ENCODE measurements at regions not wholly inside any gene's neighbourhood (a gene's known extent, or its start where the extent isn't known, plus 50 kb on each side); places are given as distances from the start of the nearest gene placed in this dataset.
"Not testable (repeated sequence)": the region's sequence is repeated elsewhere in the genome, so short reads cannot be mapped to it uniquely, and the experiment has no call there.

DNA sequence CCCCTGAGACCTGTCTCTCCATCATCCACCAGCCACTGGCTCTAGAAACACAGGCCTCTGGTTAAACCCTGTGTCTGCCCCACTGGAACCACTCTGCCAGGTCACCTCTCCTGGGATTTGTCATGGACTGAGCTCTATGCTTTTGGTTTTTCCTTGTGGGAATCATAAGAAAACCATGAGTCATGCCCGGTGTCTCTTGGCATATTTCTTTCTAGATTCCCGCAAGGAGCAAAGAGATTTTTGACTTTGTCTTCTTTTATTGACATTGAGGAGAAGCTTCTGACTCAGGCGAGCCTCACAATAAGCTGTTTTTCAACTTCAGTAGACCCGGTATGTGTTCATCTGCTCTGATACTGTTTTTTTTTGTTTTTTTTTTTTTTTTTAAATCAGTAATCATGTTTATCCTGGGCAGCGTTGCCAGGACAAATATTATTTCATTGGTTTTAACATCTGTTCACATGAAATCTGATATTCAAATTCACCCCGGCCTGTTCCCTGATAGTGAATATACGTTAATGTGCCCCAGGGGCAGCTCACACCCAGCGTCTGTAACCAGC lies 207.1 kb downstream of the ACKR3 start:
- no peak for DNase-seq

DNA sequence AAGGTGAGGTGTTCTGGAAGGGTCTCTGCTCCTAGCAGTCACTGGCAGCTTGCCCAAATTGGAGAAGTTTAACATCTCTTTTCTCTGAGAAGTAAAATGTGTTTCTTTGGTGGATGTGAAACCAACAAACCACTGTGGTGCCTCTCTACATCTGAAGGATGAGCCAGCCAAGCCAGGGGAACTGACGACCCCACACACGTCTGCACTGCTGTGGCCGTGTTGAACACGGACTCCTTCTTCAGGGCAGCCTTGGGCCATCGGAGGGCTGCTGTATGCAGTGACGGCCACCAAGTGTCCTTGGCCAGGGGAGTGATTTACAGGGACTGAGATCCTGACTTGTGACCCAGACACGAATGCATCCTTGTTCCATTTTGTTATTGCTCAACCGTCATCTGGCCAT lies 207.8 kb downstream of the ACKR3 start:
- DNase-seq, result no peak

DNA sequence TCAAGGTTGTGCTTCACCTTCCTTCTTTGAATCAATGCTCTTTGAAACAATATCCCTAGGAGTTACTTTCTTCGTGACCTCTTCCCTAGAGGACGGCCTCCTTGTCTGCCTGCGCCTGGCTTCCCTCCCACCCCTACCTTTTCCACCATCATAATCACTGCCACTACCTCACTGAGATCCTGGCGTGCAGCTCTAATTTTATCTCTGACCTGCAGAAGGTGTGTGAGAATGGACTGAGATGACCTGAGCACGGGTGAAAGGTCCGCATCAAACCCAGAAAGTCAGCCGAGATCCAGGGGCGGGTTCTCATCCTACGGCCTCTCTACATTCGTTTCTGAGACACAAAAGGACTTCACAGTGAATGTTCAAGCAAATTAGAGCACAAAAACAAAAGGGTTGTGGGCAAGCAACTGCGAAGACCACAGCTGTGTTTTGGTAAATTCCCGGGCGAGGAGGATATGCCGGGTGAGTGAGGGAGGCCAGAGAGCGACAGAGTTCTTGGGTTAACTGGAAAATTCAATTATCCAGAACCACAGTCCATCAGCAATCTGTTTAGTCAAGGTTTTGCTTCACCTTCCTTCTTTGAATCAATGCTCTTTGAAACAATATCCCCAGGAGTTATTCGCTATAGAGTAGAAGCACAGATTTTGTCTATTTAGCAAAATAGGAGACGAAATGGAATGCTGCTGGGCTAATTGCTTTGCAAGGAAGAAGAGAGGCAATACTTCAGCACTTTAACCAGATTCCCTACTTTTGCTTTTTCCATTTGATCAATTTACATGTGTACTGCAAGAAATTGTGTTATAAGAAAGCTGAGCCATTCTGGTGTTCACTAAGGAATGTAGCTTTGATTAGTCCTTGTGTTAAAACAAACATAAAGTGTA lies 212.6 kb downstream of the ACKR3 start:
- DNase-seq, result no peak

DNA sequence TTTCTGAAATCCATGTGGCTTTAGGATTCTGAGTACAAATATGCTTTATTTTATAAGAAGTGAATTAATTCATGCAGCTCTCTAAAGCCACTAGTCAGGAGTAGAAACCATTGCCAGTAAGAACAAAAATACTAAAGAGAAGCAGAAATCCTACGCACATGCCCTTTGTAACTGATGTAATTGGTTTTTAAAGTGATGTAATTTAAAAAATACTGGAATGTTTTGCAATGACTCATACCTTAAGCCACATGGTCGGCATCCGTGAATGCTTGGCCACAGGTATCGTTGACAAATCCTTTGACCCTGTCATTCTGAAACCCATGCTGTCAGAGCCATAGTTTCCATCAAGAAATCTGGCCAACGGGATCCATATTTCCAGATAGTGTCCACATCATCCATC lies 213.3 kb downstream of the ACKR3 start:
- DNase-seq, result no peak

DNA sequence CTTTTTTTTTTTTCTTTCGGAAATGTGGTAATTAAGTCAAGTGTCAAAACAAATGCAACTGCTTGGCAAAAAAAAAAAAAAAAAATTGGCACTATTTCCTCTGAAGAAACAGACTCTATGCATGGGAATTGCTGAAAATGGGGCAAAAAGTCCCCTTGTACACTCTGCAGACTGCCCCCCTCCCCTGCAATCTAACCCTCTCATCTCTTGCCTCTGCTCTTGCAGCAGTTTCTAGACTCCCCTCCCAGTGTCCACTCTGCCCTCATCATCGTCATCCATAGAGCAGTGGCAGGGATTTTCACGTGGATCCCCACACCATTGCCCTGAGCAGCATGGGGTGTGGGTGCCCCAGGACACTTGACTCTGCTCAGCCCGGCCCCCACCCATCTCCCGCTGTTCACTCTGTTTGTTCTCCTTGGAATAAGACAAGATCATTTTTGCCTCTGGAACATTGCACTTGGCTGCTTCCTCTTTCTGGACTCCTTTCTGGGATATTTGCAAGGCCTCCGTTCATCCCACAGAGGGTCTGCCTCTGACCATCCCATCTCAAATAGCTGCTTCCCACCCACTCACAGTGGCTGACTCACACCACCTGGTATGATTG lies 213.9 kb downstream of the ACKR3 start:
- no peak for DNase-seq

DNA sequence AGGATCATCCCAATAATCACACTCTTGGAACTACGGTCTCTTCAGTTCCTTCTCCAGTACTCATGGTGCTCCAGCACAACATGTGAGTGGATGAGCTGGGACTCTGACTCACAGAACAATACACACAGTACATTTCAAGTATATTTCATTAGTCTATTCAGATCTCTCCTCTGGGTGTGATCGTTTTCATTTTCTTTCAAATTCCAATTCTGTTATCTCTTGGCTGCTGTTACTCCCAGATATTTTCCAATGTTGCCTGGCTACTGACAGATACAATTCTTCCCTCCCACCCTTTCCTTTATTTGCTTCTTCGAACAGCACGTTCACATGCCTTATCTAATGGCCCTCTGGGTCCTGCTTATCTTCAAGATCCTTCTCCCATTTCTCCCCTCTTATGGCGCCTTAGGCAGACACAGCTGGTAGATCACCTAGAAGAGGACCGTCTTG lies 216.0 kb downstream of the ACKR3 start:
- no peak for DNase-seq

DNA sequence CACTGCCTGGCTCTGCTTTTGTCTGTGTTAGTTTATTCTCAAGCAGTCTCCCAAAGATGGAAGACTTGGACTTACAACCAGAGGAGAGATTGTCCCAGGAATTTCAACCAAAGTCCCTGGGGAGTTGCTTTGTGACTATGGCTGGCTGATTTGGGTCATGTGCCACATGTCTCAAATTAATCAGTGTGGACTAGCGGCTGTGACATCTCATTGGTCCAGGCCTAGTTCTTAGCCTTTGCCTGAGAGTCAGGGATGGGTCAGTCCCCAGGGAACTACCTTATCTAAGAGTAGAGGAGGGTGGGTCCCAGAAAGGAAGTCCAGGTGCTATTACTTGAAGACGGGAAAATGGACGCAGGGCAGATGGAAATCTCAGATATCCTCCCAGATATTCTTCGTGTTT lies 217.1 kb downstream of the ACKR3 start:
- no peak for DNase-seq

DNA sequence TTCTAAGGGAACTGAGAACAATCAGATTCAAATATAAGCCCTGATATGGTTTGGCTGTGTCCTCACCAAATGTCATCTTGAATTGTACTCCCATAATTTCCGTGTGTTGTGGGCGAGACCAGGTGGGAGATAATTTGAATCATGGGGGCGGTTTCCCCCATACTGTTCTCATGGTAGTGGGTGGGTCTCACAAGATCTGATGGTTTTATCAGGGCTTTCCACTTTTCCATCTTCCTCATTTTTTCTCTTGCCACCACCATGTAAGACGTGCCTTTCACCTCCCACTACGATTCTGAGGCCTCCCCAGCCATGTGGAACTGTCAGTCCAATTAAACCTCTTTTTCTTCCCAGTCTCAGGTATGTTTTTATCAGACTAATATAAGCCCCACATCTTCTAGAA lies 217.8 kb downstream of the ACKR3 start:
- not testable (repeated sequence) for DNase-seq

DNA sequence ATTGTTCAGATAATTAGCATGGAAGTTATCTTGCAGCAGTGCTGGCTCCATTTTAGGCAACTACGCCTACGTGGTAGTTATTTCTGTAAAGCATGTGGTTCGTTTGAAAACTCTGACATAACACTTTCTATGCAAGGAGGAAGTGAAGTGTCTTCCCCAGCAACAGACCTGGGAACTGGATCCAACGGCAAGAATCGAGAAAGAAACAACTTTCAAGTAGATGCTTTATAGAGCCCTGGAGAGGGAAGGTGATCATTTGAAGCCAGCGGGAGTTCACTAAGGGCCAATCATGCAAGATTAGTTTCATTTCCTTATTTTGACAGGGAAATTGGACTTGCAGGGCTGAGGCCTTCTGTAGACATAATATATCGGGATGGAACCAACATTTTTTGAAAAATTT lies 218.3 kb downstream of the ACKR3 start:
- no peak for DNase-seq

DNA sequence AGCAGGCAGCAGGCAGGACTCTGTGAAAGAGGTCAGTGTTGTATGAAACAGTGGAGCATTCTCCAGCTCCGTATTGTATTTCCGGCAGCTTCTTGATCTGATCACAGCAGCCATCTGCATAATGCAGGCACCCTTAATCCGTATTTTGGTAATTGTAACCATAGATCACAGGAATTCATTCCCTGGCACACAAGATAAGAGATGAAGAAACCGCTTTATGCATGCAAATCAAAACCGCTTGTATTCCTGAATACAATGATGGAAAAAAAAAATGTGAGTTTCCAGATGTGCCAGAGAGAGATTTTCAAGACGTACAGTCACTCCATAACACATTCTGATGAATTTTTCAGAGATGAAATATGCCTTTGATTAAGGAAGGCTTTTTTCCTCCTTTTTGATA lies 221.3 kb downstream of the ACKR3 start:
- DNase-seq, result no peak

DNA sequence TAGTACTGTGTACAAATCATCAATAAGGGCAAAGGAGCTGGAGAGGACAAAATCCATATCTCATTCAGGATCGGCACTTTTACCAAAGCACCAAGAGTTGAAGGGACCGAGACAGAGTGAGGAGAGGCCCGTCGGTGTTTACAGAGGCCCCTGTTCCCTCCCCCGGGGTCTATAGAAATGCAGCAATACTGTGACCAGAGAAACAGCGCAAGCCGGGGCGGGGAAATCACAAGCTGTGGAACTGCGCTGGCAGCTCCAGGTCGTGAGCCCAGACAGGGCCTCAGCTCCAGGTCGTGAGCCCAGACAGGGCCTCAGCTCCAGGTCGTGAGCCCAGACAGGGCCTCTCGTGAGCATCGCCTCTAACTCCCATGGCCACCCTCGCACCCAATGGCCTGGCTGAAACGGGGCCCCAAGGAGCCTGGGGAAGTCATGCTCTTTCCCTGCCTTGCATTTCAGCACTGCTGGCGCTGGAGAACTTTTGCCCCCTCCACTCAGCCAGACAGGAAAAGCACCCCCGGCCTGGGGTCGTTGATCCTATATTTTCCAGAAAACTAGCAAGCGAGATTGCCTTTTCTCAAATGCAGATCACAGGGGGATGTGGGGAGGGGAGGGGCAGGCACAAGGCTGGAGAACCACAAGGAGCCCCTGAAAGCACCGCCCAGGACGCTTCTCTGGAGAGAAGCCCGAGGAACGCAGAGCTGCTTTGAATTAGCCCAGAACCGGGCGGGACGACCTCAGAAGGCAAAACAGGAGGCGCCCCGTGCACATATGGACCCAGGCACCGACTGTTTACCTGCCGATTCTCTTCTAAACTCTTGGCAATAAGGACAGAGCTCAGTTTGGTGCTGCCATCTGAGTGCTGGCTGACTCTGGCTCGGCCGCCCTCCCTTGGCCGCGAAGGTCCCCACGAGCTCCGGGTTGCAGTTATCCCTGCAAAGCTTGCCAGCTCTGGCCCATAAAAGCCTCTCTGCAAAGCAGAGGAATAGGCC lies 223.7 kb downstream of the ACKR3 start:
- no peak for DNase-seq

DNA sequence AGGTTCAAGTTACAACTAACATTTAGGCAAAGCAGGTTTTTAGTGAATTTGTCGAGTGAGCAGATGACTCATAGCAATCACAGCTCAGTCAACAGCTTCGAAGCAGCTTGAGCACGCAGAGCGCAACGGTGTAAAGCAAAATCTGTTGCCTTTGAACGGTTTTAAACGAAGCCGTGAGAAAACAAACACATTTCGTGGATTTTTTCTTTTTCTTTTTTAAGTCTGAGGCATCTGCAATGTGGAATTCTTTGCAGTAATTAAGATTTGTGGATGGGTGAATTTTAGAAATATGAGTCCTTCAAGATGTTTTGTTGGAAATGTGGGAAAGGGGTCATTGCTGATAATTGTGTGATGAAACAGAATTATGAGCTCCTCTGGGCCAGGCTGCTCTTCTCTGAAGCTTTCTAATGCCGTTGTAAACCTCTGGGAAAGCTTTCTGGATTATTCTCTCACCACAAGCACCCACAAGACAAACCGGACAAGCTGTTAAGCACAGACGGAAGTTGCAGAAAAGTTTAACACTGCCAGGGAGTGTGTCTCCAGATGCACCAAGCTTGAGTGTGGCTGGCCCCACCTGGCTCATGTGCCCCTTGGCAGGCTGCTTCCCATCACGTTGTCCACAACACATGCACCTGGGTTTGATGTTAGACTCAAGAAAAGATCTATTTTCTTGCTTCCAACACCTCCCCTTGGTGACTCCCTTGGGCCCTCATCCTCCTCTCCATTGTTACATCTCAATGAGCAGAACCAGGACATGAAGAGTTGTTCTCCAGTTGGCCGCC lies 224.7 kb downstream of the ACKR3 start:
- no peak for DNase-seq

DNA sequence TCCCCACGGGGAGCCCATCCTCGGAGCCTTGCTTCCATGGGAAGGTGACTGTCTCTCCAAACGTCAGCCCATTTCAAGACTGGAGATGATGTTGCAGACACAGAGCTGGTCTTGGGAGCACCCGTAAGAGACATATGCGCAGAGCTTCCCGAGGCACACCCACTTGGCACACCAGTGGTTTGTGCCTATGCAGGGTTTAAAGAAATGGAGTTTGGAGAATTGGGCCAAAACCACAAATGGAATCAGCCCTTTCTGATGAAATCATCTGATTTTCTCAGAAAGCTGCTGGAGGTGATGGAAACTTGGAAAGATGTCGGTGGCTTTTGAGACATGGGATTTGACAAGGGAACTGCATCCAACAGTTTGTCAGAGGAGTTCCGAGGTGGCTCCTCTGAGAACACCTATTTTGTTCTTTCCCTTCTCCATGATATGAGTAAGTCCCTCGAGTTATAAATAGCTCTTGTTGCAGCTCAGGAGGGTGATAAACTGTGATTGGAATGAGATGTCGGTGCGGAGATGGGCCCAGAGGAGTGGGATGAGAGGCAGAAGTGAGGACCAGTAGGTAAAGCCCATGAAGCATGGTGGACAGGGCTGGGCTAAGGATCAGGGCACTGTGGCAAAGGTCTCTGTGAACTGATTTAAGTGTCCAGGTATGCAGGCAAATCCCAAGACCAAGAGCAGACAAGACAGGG lies 225.7 kb downstream of the ACKR3 start:
- no peak for DNase-seq

DNA sequence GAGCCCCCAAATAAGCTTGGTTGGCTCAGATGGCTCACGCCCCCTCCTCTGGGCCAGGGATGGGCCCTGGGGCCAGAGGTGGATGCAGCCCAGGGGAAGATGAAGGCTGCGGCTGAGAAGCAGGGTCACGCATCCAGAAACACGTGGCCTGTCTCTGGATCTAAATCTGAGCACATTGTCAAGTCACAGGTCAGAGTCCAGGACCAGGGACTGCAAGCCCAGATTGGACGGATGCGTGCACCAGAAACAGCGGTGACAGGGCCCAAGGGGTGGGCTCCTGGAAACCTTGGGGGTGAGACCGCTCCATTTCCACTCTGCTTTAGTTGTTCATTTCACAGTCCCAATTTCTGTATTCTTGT lies 226.2 kb downstream of the ACKR3 start:
- DNase-seq, result no peak

DNA sequence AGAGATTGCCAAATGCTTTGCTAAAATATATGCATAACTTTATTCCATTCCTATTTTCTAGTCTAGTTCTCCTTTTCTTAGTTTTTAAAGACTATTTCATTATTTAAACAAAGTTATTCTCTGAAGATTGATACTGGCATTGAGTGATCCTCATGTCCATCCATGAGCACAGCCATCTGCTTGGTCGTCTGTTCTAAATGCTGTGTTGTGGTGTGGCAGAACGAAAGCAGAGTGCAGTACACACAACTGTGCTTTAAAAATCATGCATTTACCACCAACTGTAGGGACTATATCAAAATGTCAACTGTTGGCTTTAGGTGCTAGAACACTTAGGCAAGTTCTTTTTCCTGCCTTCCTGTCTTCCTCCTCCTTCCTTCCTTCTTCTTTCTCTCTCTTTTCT lies 226.6 kb downstream of the ACKR3 start:
- no peak for DNase-seq

DNA sequence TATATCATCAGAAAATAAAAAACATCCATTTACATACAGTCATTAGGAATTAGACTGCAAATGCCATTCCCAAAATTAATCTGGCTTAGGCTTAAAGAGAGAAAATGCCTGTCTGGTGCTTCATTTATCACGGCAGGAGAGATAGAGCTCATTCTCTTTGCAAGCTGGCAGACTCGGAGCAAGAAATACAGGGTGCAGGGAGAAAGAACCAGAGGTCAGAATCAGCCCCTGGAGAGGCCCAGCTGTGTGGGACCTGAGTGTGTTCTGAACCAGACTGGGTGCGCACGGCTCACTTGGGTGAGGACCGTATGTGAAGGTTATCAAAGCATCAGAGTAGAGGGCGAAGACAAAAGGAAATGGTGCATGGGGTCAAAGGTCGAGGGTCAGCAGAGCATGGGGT lies 227.8 kb downstream of the ACKR3 start:
- DNase-seq, result no peak

DNA sequence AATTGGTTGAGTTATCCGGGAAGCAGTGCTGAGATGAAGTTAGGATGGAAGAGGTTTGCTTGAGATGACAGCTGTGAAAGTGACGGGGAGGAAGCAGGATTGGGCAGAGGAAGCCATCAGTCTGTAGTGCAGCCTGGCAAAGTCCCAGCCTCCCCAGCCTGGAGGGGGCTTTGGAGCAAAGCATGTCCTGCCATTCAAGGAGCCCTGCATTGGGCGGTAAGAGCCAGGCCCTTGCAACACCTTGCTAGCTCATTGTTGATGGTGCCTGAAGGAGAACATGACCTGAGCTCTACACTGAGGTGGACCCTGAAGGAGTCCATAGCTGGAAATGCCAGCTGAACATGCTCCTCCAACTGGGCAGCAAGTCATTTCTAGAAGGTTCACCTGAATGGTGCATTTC lies 228.9 kb downstream of the ACKR3 start:
- DNase-seq, result no peak

DNA sequence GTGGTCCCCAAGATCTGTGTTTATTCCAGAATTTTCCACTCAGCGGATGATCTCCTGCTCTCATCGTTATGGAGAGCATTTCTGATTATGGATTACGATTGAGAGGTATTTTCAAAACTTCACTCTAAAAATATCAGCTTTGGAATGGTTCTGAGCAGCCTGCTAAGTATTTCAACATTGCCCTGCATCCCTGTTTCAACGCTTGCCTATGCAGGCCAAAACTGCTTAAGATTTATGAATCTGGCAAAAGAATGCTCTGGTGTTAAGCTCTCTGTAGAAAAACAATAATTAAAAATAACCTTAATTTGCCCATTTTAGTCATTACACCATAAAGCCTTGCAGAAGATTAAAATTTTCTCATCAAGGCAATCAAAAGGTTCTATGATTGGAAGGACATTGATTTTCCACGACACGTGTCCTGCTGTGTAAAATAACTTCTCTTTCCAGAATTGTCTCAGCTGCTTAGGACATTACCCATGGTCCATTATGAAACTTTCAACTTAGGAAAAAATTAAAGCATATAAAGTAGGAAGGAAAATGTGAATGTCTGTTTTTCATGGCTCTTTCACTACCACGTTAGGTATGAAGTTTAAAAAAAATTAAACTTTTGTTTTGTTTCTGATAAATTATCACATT lies 229.9 kb downstream of the ACKR3 start:
- DNase-seq, result no peak

DNA sequence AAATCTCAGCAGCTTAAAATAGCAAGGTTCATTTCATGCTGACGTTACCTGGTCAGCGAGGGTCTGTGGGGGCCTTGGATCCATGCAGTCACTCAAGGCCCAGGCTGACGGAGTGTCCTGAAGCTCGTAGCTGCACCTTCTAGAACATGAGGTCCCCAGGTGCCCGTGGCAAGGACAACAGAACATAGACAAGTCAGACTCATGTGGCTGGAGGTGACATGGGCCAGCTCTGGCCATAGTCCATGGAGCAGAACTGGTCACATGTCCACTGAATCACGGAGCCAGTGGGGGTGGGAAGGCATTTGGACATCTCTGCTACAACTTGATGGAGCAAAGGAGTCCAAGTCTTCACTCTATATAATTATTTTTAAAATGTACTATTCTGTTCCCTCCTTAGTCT lies 233.2 kb downstream of the ACKR3 start:
- DNase-seq, result no peak

DNA sequence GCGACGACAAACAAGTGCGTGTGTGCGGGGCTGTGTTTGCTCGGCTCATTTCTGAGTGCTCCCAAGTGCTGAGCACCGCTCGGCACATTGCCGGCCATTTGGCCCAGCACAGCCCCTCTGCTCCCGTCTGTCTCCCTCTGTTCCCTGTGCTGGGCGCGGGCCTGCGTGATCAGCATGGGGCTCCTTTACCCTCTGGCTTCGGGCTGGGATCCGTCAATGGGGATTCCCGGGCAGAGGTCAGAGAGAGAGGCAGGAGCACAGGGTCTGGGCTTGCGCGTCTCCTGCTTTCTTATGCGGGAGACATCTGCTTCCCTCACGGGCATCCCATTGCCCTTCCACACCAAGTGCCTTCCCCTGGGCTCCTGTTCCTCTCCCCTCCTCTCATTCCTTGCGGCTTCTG lies 234.0 kb downstream of the ACKR3 start:
- DNase-seq, result no peak
